GM12891 (cell line): ENCODE measurements at regions not wholly inside any gene's neighbourhood (a gene's known extent, or its start where the extent isn't known, plus 50 kb on each side); places are given as distances from the start of the nearest gene placed in this dataset.

Source experiments
- DNase-seq: peaks from one replicate; pipeline ENCODE4 v3.0.0; 2011; ENCODE audit warnings: low spot score; ENCODE audit not compliant: insufficient read length
- FAIRE-seq: peaks from 2 replicates; lab custom pipeline; 2011; peaks lifted over from hg19 to GRCh38; lab: Jason Lieb, UNC
- PAX5 ChIP-seq: IDR thresholded peaks from 2 replicates; pipeline ENCODE4 v1.6.1; 2011; ENCODE audit warnings: low read length, moderate library complexity, mild to moderate bottlenecking; ENCODE audit not compliant: insufficient read depth, severe bottlenecking
- POLR2A ChIP-seq: IDR thresholded peaks from 2 replicates; pipeline ENCODE4 v1.6.1; 2011; ENCODE audit warnings: low read depth, low read length, control low read depth
- POLR2AphosphoS5 ChIP-seq: IDR thresholded peaks from 2 replicates; pipeline ENCODE4 v1.6.1; 2011; ENCODE audit warnings: low read depth, low read length, control low read depth
- POU2F2 ChIP-seq: IDR thresholded peaks from 2 replicates; pipeline ENCODE4 v1.6.1; 2011; ENCODE audit warnings: low read depth, mild to moderate bottlenecking, control low read depth, low read length, moderate library complexity
- SPI1 ChIP-seq: IDR thresholded peaks from 2 replicates; pipeline ENCODE4 v1.6.1; 2011; ENCODE audit warnings: low read depth, low read length, control low read depth
- TAF1 ChIP-seq: IDR thresholded peaks from 2 replicates; pipeline ENCODE4 v1.6.1; 2011; ENCODE audit warnings: low read depth, low read length, control low read depth

DNA sequence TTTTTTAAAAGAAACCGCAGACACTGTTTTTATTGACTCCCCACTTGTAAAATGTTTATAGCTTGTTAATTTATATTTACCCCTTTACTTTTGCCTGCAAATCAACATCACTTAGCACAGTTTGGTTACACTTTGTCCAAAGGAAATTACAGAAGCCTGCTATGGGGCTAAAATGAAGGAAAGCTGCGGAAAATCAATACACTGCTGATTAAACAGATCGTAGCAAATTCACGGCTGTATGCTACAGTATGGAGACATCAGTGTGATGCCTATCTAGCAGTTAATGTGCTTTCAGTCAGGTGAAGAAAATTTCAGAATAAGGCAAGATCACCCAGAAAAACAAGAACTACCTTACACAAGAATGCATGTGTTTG is 110.0 kb downstream of the FOXG1 start:
- DNase-seq (no peak), FAIRE-seq (no peak)
- TF ChIP-seq POLR2A (no peak), POU2F2 (no peak), PAX5 (no peak), SPI1 (no peak), TAF1 (no peak), POLR2AphosphoS5 (no peak)

DNA sequence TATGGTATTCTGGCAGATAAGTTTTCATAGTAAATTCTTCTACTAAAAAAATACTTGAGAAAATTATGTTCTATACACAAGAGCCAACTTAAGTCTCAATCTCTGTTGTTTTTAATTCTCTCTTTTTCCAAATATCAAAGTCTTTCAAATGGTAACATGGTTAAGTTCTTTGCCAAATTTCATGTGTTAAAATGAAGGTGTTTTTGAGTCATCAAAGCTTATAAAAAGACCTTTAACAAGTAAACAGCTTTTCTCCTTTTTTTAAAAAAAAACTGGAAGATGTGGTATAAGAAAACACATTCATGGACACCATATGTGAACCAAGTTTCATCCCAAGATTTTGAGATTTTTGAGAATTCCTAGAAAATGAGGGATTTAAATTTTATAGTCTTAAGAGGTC is 111.3 kb downstream of the FOXG1 start:
- TF ChIP-seq PAX5: no peak
- FAIRE-seq (no peak), DNase-seq (no peak)

DNA sequence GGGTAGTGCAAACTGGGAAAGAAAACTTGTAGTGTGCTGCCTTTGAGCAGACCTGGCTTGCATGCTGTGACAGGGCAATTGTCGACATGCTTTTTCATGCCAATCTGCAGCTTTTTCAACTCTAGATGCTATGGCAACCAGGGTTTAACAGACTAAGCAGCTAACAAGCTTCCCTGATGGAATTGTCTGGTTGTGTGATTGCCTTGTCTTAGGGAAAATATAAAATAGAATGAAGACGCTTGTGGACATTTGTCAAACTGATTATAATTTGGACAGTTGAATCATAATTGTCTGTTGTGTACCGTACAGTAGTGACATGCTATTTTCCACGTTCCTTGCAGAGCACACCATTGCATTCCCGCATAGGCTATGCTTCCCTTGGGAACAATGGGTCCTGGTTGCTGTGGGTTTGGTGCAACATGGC is 113.0 kb downstream of the FOXG1 start:
- TF ChIP-seq SPI1 (no peak), POU2F2 (no peak), POLR2AphosphoS5 (no peak), POLR2A (no peak), TAF1 (no peak), PAX5 (no peak)
- FAIRE-seq (no peak), DNase-seq (no peak)

DNA sequence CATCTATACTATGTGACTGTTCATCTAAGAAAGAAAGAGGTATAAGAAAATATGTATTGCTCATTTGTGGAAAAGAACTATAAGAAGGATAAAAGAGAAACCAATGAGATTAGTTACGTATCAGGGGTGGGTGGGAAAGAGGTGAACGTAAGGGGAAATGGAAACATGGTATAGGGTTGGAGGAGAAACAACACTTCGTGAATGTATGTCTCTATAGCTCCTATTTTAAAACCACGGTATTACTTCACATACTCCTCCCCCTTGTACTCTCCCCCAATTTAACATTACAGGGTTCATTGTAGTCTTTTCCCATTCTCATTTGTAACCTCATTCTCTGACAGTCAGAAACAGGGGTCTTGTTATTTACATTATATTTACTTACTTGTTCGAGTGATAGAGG is 120.4 kb downstream of the FOXG1 start:
- no peak for FAIRE-seq
- TF ChIP-seq SPI1 (no peak), TAF1 (no peak)
- DNase-seq: no peak

DNA sequence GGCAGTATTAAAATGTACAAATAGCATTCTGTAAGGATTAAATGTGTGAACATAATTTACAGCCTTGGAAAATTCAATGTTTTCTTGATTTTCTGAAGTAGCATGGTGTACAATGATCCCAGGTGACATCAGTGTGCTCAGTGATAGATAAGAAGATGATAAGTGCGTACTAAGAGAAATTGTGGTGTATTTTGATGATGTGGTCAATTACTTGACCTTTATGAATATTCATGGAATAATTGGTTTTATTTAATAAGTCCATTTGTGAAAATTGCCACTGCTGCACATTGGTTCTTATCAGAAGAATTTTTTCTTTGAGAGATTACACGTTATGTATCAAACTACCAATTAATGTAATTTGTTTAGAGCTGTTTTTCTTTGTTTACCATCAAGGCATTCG is 128.8 kb downstream of the FOXG1 start:
- TF ChIP-seq POLR2A: no peak
- TF ChIP-seq TAF1: no peak
- TF ChIP-seq POLR2AphosphoS5: no peak
- TF ChIP-seq SPI1: no peak
- TF ChIP-seq PAX5: no peak
- TF ChIP-seq POU2F2: no peak
- no peak for FAIRE-seq
- DNase-seq: no peak

DNA sequence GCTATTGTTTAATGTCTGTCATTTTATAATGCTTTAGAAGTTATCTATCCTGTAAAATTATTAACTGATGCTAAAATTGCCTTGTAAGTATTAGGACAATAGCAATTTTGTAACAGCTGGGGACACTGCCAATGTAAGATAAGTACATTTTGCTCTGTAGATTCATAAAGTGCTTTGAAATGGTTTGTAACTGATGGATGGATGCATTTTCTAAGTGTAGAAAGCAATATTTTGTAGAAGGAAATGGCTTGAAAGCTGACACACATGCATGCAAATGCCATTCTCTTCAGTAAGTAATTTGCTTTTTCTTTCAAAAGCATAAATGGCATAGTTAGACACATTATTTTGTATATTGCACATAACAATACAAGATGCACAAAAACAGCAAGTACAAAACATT is 129.8 kb downstream of the FOXG1 start:
- TF ChIP-seq POLR2A (no peak), SPI1 (no peak), TAF1 (no peak), POLR2AphosphoS5 (no peak), POU2F2 (no peak), PAX5 (no peak)
- no peak for FAIRE-seq
- no peak for DNase-seq

DNA sequence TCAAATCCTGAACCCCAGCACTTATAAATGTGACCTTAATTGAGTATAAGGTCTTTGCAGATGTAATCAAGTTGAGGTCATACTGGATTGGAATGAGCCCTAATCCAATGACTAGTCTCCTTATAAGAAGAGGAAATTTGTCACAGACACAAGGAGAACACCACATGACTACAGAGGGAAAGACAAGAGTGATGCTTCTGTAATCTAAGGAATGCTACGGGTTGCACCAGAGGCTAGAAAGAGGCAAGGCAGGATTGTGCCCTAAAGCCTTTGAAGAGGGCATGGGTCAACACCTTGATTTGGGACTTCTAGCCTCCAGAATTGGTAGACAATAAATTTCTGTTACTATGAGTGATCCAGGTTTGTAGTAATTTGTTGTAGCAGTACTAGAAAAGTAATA is 135.0 kb downstream of the FOXG1 start:
- FAIRE-seq (no peak), DNase-seq (no peak)
- no peak for TF ChIP-seq TAF1
- TF ChIP-seq POU2F2: no peak
- no peak for TF ChIP-seq SPI1

DNA sequence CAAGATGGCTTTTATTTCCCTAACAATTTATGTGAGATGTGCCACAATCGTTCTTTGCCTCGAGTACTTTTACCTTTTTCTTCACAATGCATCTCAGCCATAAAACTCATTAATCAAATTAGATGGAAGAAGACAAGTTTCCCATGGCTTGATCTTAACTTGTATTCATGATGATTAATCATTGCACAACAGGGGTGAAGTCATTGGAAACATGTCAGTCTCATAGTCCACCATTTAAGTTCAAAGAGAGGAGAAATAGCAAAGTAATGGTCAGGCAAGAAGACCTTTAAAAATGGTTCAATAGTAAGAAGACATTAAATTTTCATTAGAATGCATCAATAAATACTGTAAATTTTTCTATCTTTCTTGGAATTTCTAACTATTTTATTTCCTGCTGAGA is 136.3 kb downstream of the FOXG1 start:
- TF ChIP-seq SPI1 (no peak), PAX5 (no peak), TAF1 (no peak), POLR2A (no peak), POU2F2 (no peak), POLR2AphosphoS5 (no peak)
- FAIRE-seq: no peak
- no peak for DNase-seq

- FAIRE-seq (no peak), DNase-seq (no peak)
These were observed 144.9 kb downstream of the FOXG1 start for GRCh38 chr14:28911521-28911920.

DNA sequence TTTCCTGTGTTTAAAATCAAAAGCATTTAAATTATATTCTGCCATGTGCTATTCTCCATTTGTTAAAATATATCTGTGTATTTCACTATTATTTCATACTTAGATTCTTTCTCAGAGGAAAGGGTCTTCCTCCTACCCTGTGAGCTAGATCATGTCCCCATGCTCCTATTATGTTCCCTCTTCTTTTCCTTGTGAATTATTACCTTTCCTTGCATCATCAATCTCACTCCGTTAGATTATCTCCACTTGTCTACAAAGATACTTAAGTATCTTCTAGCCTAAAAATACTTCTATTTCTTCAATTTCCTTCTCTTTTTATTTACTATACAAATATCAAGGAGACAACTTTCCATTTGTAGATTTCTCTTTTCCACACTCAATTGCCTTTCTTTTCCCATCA is 146.5 kb downstream of the FOXG1 start:
- FAIRE-seq: no peak
- TF ChIP-seq POU2F2: no peak
- no peak for TF ChIP-seq SPI1
- TF ChIP-seq POLR2A: no peak
- no peak for TF ChIP-seq PAX5
- TF ChIP-seq POLR2AphosphoS5: no peak
- no peak for TF ChIP-seq TAF1
- no peak for DNase-seq

More at GRCh38 chr14:28911521-28911920, 144.9 kb downstream of the FOXG1 start:
- TF ChIP-seq SPI1 (no peak), POLR2AphosphoS5 (no peak), TAF1 (no peak), PAX5 (no peak), POU2F2 (no peak), POLR2A (no peak)

DNA sequence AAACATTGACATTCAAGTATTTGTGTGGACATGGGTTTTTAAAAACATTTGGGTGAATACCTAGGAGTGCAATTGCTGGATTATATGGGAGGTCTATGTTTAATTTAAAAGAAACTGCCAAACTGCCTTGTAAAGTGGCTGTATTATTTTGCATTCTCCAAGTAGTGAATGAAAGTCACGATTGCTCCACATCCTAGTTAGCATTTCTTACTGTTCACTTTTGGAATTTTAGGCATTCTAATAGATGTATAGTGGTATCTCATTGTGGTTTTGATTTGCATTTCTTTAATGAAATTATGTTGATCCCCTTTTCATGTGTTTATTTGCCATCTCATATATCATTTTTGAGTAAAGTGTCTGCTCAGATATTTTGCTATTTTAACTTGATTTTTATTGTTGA is 159.5 kb downstream of the FOXG1 start:
- TF ChIP-seq POU2F2 (no peak), PAX5 (no peak), POLR2A (no peak), POLR2AphosphoS5 (no peak), SPI1 (no peak), TAF1 (no peak)
- FAIRE-seq: no peak
- DNase-seq: no peak
